HG02642 (cell line): ENCODE measurements at regions not wholly inside any gene's neighbourhood (a gene's known extent, or its start where the extent isn't known, plus 50 kb on each side); places are given as distances from the start of the nearest gene placed in this dataset.
"Not testable (repeated sequence)": the region's sequence is repeated elsewhere in the genome, so short reads cannot be mapped to it uniquely, and the experiment has no call there.

Source experiments
- ATAC-seq: cut with Tn5 transposase; IDR thresholded peaks from one replicate; pipeline ENCODE4 v1.9.1; 2021; ENCODE audit warnings: mild to moderate bottlenecking; ENCODE audit not compliant: unreplicated experiment, poor library complexity

DNA sequence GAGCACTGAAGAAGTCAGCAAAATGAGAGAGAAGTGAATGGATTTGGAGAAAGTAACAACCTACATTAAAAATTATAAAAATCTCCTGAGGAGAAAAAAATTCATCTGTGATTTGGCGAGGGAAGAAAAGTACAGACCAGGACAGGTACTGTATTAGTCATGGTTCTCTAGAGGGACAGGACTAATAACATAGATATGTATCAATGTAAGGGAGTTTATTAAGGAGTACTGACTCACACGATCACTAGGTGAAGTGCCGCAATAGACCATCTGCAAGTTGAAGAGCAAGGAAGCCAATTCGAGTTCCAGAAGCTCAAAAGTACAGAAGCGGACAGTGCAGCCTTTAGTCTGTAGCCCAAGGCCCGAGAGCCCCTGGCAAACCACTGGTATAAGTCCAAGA is 1004.4 kb upstream of the ALCAM start:
- no peak for ATAC-seq

DNA sequence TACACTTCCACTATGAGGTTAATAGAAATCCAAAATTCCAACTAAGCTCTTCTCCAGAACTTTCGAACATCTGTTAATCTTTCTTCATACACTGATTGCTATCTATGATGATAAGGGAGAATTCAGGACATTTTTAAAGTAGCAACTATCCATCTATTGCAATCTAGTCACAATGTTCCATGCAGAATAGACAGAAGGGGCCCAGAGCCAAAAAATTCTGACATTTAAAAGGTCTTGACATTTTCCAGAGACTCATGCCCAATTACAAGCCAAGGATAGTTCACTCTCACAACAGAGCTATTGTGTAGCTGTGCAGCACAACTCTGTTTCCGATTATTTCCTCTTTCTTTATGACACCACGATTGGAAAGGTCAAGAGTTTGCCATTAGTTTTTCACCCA is 999.7 kb upstream of the ALCAM start:
- ATAC-seq: no peak

DNA sequence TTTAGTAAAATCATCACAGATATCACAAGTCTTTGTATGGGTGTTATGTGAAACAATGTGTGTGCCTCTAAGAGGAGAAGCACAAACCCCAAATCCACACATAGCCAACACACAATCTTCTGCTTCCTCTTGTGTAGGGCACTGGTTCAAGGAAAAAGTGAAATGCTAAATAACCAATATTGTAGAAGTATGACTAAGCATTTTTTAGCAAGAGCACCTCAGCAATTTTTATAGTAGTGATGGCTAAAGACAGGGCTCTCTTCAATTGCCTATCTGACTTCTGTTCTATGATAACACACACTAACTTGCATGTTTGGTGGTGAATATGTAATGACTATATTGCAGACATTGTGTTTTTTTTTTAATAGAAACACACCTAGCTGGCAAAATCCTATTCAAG is 997.9 kb upstream of the ALCAM start:
- ATAC-seq: no peak

DNA sequence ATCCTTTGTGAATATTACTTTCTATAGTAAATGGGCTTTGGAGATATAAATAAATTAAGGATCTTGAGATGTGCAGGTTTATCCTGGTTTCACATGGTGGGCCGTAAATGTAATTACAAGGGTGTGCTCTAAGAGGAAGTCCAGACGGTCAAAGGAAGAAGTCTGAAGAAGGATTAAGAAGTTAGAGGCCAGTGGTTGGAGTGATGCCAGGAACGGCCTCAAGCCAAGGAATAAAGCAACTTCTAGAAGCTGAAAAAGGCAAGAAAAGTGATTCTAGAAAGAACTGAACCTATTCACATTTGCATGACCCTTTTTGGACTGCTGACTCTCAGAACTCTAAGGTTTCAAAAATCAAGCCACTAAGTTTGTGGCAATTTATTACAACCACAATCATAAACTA is 981.3 kb upstream of the ALCAM start:
- ATAC-seq: no peak

DNA sequence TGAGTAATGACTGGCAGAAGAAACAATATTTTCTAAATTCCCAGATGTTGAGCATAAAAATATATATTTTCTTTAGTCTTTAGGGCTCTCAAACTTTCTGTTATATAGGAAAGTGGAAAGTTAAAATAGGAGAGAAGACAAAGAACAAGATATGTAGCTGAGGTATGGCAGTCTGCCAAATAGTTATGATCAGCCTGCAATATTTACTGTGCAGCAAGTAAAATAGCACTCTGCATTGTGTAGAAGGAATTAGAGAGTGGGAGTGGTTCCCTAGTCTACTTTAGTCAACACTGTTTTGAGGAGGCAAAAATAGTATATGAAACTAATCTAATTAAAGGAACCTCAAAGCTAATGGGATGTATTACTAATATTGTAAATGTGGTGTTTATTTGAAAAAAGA is 978.1 kb upstream of the ALCAM start:
- ATAC-seq: no peak

DNA sequence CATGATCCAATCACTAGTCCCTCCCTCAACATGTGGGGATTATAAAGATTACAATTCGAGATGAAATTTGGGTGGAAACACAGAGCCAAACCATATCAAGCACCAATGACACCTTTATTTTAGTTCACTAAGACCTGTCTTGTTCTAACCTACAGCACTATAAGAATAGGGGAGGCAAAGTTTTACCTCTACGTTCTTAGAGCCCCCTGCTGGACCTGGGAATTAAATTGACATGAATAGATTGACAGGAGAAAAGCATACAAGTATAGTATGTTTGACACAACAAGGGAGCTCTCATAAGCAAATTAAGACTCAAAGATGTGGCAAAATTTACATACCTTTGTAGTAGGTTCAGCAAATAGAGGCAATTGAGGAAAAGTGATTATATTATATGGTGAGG is 974.4 kb upstream of the ALCAM start:
- ATAC-seq: no peak

DNA sequence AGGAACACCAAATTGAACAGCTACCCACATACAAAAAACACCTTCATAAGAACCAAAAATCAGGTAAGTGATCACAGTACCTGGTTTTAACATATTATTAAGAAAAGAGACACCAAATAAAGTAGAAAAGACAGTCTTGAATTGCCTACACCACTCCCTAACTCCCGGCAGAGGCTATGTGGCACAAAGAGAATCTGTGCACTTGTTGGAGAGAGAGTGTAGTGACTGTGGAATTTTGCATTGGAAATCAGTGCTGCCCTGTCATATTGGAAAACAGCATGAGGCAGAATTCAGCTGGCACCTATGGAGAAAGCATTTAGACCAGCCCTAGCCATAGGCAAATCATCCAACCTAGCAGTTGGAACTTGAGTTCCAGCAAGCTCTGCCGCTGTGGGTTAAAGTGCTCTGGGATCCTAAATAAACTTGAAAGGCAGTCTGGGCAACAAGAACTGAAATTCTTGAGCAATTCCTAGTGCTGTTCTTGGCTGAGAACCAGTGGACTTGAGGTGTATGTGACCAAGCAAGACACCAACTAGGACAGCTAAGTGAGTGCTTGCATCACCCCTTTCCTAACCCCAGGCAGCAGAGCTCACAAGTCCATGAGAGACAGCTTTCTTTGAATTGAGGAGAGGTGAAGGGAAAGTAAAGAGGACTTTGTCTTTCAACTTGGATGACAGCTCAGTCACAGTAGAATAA is 969.6 kb upstream of the ALCAM start:
- ATAC-seq: no peak

DNA sequence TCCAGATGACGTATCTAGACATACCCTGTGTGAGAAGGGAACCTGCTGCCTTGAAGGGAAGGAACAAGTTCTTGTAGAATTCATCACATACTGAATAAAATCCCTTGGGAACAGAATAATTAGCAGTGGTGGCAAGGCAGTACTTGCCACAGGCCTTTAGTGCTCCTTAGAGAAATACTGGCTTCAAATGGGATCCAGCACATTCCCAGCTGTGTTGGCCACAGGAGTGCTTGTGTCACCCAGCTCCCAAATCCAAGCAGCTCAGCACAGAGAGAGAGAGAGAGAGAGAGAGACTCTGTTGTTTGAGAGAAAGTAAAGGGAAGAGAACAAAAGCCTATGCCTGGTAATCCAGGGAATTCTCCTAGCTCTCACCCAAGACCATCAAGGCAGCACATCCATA is 969.0 kb upstream of the ALCAM start:
- ATAC-seq: no peak

DNA sequence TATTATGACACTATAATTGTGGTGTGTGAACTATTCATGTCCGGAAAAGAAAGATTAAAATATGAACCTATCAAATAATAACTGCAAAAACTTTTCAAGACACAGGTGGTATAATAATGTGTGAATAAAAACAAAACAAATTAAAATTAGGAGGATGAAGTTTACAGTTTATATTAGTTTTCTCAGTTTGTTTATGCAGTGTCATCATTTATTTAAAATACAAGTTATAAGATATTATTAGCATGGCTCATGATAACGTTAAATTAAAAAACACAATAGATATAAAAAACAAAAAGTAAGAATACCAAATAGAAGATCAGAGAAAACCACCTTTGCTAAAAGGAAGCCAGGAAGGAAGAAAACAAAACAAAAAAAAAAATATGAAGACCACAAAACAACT is 963.8 kb upstream of the ALCAM start:
- no peak for ATAC-seq

DNA sequence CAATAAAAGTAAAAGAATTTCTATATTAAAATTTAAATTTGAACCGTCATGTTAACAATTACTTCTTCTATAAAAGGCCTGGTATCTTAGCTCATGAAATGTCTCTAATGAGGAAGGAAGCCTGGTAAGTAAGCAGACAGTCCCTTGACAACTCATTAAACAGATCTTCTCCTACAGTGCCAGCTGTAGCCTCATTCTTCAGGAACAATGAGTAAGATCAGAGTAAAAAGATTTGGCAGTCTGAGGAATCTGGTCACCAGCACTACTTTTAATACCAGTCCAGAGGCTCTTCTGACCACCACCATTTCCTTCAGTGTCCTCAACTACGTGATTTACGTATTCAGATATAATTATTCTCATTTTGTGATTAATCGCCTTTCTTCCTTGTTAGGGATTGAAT is 955.0 kb upstream of the ALCAM start:
- no peak for ATAC-seq

DNA sequence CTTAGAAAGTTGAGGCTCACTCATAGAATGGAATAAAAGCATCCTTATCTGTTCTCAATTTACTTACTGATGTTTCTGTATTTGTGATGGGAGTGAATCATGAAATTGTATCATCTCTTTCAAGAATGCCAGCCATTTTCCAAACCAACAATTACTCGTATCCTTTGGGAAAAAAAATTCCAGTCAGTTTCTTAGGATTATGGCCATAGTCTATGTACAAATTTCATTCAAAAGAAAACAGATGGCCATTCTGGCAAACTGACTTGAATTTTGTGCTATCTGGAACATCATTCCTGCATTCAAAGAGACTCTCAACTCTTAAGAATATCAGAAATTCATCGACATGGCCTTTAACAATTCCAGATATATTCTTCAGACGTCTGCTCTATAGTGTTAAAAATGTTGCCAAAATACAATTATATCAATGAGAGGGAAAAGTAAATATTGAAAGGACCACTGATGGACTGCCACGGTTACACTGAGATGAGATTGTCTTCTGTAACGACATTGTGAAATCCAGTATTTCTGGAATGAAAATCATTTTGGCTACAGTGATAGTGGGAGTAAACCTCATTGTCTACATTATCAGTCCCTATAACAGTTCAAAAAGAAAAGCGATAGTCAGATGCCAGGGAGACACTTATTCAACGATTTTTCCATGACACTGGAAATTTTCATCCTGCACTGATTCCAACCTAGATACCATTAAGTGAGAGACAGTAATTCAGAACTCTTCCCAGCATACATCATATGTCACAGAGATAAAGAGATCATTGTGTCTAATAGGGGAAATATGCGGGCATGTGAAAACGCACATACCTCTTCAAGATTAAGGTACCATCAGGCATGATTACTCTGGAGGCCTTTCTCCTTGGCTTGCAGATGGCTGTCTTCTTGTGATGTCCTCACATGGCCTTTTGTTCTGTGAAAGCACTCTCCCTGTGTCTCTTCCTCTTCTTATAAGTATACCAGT is 953.8 kb upstream of the ALCAM start:
- no peak for ATAC-seq

DNA sequence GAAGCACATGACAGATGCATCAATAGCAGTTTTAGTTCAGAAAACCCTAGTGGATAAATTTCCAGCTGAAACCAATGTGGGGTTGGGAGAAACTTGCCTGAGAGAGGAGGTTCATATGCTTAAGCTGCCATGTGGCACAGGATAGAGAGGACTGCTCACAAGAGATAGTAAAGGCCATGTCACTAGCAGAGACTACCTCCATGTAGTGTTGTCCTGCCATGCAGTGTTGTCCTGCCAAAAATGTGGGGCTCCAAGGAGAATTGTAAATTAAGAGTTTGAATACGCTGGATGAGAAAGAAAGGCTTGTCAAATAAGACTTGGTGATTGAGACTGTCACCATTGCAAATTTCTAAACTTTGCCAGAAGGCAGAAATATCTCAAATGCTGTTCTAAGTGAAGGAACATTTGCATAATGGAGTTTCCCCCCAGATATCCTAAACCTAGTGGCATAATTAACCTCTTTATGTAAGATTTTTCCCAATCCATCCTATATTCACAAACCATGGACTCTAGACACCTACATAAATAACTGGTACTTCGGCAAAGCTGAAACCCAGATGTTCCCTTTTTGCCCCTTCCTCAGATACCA is 938.3 kb upstream of the ALCAM start:
- ATAC-seq: no peak

DNA sequence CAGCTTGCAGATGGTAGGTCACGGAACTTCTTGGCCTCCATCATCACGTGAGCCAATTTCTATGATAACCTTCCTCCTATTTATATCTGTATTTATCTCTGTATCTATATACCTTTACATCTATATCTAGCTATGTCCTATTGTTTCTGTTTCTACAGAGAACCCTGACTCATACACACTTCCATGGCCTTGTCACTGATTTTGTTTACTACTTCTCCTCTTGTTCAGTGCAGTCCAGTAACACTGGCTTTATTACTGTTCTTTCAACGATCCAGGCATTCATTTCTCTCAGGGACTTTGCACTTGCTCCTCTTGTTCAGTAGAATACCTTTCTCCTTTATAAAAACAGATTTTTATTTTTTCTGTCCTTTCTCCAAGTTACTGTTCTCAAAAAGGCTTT is 937.0 kb upstream of the ALCAM start:
- ATAC-seq: no peak

DNA sequence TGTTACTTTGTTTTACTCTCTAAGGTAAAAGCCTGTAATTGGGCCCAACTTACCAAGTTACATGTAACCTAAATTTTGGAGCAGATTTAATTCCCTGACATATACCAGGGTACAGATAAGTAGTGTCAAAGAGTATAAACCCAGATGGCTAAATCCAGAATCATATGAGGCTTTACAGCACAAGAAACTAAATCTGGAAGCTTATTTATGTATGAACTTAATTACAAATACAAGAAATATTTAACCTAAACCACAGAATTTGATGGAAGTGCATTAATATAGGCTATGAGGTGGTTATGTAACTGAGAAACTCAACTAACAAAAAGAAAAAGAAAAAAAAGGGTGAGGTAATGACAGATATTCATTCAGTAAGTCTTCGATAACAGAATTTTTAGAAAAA is 930.2 kb upstream of the ALCAM start:
- ATAC-seq: no peak

DNA sequence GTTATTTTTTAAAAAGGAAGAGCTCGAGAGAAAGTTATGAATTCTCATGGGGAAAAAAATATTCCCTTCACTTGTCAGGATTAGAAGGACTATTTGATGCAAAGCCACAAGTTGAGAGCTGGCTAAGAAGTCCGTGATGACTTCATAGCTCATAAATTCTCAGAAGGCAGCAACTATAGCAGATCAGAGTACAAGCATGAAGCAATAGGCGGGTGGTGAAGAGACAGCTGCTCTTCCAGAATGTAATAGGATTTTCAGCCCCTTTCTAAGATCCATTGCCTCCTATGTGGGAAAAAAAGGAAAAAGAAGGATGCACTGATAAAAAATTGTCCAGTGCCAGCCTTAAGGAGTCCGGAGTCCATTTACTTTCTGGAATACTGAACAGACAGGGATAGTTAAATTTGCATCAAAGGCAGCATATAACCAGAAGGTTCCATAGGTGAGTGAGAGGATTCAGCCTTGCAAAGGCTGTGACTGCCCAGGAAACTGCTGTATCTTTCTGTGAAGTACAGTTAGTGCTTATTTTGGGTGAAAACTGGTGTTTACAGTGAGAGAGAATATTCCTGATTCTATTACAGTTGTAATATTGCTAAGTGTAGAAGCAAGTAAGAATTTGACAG is 929.5 kb upstream of the ALCAM start:
- no peak for ATAC-seq

DNA sequence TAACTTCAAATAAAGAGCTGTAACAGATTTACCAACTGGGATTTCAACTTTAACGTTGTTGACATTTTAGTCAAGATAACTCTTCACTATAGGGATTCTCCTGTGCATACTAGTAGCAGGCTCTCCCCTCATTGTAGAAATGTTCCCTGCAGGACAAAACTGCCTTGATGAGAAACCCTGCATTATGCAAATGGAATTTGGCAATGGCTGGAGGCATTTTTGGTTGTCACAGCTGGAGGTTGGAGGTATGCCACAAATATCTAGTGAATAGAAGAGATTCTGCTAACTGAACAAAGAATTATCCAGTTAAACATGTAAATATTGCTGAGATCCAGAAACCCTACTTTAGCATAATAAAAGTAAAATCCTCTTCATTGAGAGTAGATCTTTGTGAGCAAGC is 928.8 kb upstream of the ALCAM start:
- ATAC-seq: no peak

DNA sequence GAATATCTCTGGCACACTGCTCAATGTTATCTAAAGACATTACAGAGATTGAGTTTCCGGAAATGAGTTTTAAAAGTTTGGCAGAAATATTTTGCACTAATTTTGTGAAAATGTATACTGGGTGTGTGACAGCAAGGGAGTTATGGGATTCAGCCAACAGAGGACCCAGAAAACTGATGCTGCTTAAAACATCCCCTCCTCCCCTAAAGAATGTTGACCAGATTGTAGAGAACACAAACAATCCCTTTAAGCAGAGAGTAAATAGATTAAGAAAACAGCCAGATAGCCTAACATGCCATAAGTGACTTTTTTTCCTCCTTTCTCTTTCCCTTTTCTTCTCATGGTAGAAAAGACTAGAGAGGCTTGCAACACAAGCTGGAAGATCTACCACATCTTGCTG is 928.0 kb upstream of the ALCAM start:
- no peak for ATAC-seq

DNA sequence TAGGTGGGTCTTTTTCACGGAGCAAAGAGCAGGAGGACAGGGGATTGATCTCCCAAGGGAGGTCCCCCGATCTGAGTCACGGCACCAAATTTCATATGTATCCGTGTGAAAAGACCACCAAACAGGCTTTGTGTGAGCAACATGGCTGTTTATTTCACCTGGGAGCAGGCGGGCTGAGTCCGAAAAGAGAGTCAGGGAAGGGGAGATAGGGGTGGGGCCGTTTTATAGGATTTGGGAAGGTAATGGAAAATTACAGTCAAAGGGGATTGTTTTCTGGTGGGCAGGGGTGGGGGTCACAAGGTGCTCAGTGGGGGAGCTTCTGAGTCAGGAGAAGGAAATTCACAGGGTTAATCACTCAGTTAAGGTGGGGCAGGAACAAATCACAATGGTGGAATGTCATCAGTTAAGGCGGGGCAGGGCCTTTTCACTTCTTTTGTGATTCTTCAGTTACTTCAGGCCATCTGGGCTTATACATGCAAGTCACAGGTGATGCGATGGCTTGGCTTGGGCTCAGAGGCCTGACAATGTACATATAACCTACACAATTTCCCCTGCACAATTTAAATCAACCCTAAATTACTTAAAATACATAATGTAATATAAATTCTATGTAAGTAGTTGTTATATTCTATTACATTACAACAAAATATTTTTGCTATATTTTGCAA is 921.3 kb upstream of the ALCAM start:
- ATAC-seq: not testable (repeated sequence)

DNA sequence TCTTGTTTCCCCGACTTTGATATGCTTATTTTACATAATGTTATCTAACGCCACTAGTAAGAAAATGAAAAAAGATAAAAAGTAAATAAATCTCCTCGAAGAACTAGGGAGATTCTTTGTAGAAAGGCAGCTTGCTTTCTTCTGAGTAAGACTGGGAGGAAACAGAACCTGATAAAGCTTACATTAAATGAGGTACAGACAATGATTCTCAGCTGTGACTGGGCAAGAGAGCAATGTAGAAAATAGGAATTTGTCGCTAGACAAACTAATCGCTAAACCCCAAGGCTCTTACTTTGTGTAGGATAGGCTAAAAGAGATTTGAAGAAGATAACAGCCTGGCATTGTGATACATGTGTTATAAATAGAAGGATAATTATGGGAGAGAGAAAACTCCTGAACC is 919.0 kb upstream of the ALCAM start:
- no peak for ATAC-seq

DNA sequence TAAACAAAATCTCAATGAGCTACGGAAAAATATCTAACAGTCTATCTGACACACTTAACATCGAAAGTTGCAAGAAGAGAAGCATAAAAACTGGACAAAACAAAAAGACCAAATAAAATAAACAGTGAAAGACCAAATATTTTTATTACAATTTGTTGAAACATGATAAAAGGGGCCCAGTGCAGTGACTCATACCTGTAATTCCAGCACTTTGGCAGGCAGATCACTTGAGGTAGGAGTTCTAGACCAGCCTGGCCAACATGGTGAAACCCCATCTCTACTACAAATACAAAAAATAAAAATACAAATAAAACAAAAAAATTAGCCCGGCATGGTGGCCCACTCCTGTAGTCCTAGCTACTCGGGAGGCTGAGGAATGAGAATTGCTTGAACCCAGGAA is 914.0 kb upstream of the ALCAM start:
- ATAC-seq: no peak
